NCI-H82 (cell line): ENCODE measurements at regions not wholly inside any gene's neighbourhood (a gene's known extent, or its start where the extent isn't known, plus 50 kb on each side); places are given as distances from the start of the nearest gene placed in this dataset.
A peak's percentile ranks its signal among the peaks of the same experiment; 100 is the strongest.

Experiments used
- DNase-seq: peaks from one replicate; lab custom pipeline; 2025; lab: John Stamatoyannopoulos, UW

DNA sequence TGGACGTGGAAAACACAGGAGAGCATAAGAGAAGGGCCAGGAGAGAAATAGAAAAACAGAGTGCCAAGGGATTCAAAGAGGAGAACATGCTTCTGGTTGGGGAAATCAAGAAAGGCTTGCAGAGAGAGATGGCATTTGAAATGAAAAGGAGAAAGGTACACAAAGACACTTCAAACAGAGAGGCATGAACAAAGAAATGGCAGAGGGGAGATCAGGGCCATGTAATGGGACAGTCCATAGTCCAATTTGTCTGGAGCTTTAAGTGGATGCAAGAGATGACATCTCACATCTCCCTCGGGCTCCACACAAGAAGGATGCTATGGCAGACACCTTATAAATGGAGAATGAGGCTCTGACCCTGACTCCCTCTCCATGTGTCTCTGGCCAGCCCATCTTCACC, 331.1 kb downstream of the MLLT3 start:
- DNase-seq, result no peak

DNA sequence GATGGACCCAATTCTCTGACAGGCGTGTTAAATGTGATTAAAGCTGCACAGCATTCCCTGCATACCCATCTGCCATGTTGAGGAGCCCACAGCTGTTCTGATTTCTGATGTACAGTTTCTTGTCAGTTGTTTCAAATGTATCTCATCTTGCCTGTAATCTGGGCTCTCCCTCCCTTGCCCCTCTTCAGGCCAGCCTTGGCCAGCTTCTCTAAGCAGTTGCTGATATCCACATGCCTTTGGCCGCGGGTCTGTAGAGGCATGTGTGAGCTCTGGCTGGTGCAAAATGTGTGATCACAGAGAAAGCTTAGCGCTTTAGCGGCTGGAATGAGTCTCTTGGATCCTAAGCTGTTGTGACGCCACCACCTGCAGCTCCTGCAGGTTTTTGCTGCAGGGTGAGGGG, 332.0 kb downstream of the MLLT3 start:
- peak; percentile 66 for DNase-seq

DNA sequence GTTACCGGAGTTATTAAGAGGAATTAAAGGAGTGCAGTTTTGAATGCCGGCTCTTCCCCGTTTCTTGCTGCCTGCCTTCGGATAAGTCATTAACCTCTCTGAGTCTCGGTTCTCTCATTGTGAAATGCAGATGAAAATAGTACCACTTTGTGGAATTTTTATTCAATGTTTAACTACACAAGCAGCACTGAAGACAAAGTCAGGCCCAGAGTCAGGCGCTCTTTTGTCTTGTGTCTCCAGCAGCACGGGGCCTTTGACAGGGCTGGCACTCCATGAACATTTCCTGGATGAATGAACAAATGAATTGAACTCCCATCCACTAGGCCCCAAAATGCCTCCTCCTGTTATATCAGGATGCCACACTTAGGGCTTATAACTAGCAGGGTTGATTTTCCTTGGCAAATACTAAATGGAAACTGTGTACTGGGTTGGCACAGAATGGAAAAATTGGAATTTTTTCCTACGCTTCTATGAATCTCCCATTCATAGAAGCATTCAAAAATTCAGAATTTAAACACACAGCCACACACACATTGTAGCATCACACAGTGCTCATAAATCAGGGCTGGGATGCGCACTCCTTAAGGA, 332.8 kb downstream of the MLLT3 start:
- DNase-seq, result no peak

- DNase-seq, result no peak
These were observed 335.3 kb downstream of the MLLT3 start for GRCh38 chr9:20286969-20287368.

DNA sequence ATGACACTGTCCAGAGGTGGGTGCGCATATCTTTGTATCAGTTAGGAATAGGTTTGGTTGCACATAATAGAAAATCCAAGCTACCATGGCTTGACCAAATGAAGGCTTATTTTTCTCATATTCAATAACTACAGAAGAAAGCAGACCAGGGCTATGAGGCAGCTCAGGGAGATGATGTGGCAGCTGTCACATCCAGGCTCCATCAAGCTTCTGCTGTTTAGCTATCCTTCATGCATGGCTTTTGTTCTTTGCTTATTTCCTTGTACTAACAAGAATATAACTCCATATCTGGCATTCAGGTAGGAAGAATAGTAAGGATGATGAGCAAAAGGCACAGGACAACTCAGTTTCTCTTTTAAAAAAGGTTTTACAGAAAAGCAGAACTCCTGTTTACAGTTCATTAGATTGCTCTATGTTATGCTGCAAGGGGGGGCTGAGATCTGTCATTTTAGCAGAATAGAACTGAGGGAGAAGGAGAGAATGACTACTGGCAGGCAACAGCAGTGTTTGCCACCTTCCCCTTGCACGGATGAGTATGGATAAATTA, 336.1 kb downstream of the MLLT3 start:
- DNase-seq, result no peak

DNA sequence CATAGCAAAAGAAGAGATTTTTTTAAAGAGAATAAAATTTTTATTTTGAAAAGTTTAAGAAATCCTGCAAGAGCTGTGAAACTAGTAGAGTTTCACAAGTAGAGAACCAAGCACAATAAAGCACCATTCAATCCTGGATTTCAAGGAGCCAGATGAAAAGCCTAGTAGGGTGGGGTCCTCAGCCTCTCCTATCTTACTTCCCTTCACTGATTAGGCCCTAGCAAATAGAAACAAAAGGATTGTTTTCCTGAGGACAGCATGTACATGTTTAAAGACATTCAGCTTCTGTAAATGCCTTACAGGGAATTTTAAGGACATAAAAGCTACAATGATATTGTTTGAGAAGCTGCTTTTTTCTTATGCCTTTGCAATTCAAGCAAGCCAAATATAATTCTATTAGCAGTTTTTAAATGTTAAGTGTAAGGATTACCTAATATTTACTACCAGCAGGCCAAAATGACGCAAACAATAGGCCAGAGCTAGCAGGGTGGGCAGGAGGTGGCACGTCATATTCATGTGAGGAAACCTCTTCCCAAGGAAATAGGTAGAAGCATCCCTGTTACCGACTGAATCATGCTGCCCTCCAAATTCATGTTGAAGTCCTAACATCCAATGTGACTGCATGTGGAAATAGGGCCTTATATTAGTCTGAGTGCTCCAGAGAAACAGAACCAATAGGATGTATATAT, 337.6 kb downstream of the MLLT3 start:
- no peak for DNase-seq

- no peak for DNase-seq
These were observed 342.0 kb downstream of the MLLT3 start for GRCh38 chr9:20280330-20280729.

GRCh38 chr9:20276762-20277161, 345.5 kb downstream of the MLLT3 start:
- no peak for DNase-seq

- DNase-seq, result peak; percentile 1
These were observed 350.6 kb downstream of the MLLT3 start for GRCh38 chr9:20271723-20272122.

DNA sequence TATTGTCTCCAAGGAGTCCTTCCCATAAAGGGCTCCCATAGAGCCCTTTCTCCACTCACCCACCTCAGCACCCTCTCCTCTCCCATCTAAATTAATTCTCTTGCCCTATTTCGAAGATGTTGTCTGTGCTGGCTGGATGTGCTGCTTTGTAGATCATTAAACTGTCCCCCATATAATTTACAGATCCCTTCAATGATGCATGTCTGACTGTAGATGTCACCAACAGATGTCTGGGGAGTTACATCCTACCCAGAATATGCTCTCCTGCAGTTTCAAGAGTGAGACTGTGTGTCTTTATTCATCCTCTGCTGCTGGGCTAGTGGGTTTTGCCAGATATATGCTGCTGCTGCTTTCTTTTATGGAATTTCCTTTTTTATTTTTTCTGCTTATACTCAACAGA, 351.2 kb downstream of the MLLT3 start:
- peak; percentile 46 for DNase-seq

DNA sequence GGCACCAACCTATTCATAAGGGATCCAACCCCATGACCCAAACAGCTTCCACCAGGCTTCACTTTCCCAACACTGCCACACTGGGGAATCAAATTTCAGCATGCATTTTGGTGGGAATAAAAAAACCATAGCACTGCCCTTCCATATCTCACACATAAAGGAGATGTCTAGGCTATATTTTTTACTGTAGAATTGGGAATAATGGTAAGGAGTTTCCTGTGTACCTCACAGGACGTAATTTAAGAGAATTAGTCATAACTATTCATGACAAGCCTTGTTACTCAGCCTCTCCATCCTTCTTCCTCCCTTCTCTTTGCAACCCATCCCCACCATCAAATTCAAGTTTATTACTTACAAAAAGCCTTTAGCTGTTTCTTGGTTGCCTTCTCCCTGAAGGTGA, 352.1 kb downstream of the MLLT3 start:
- DNase-seq, result no peak

GRCh38 chr9:20269620-20270019, 352.7 kb downstream of the MLLT3 start:
- no peak for DNase-seq

GRCh38 chr9:20264896-20265295, 357.4 kb downstream of the MLLT3 start:
- DNase-seq, result peak; percentile 1

- DNase-seq, result no peak
These were observed 359.7 kb downstream of the MLLT3 start for GRCh38 chr9:20262611-20263010.

GRCh38 chr9:20256284-20256948, 365.9 kb downstream of the MLLT3 start:
- peak; percentile 40 for DNase-seq

- peak; percentile 36 for DNase-seq
These were observed 367.2 kb downstream of the MLLT3 start for GRCh38 chr9:20255052-20255451.

GRCh38 chr9:20253635-20254034, 368.7 kb downstream of the MLLT3 start:
- peak; percentile 36 for DNase-seq

GRCh38 chr9:20252778-20253177, 369.5 kb downstream of the MLLT3 start:
- DNase-seq, result peak; percentile 79

DNA sequence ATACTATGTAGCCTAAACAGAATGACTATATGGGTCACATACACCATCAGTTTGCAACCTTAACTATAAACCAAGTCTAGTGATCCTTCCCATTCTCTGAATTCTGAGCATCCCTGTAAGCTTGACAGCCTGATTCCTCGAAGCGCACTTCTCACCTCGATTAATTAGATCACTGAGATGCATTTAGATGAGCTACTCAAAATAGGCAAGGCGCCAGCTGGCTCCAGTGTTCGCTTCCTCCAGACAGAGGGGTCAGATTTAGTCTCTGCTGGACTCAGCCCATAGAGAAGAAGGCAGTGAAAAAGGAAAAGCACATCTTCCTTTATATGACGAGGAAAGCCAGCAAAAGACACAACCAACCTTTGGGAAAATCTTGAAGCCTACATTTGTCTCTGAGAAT, 371.5 kb downstream of the MLLT3 start:
- DNase-seq, result peak; percentile 92

DNA sequence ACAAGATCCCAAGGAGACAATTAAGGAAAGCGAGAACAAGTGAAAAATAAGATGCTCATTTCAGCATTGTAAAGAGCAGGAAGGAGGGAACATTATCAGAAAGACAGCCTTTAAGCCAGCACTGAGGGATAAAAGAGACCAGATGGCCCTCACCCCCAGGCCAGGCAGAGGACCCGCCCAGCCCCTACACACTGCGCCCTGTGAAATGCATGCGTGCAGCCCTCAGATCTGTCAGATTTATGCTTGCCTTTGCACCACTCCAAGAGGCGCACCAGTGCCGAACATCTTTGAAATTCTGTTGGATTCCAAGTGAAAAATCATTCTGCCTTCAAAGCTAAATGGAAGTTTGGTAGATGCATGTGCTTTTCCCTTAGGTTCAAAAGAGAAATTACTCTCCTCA, 378.0 kb downstream of the MLLT3 start:
- DNase-seq, result peak; percentile 81

DNA sequence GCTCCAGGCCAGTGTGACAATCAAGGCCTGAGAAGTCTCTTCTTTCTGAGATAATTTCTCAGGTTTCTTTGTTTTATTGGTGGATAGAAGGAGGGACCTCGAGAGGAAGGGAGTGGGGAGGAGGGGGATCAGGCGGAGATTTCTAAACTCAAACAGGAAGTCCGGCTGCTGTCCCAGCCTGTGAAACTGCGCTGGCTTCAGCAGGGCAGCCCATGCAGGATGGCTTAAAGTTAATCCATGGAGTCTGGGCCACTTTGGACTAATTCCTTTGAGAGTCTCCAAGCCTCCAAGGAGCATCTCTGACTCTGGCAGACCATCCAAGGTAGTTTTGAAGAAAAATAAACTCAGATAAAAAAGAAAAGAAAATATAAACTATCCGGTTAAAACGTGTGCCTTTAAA, 378.5 kb downstream of the MLLT3 start:
- peak; percentile 71 for DNase-seq

- peak; percentile 69 for DNase-seq
These were observed 379.6 kb downstream of the MLLT3 start for GRCh38 chr9:20242510-20243189.

- DNase-seq, result no peak
These were observed 381.8 kb downstream of the MLLT3 start for GRCh38 chr9:20240498-20240897.
